Dedifferentiated amniotic fluid mesenchymal stem cell (primary cell): ENCODE measurements at regions not wholly inside any gene's neighbourhood (a gene's known extent, or its start where the extent isn't known, plus 50 kb on each side); places are given as distances from the start of the nearest gene placed in this dataset.
"Not testable (repeated sequence)": the region's sequence is repeated elsewhere in the genome, so short reads cannot be mapped to it uniquely, and the experiment has no call there.

ENCODE experiments used
- DNase-seq: peaks from one replicate; pipeline ENCODE4 v3.0.0-alpha.2; 2016; ENCODE audit errors: extremely low spot score

DNA sequence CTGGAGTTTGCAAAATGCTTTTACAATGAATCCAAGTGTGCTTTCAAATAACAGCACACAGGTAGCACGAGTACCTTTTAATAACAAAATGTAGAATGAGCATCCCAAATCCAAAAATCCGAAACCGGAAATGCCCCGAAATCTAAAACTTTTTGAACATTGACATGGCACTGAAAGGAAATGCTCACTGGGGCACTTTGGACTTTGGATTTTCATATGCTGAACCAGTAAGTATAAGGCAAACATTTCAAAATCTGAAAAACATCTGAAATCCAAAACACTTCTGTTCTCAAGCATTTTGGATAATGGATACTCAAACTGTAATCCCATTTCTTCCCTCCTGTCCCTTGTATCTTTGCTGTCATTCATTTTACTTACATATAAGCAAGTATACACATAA, 50.1 kb downstream of the GCNT4 start:
- no peak for DNase-seq

DNA sequence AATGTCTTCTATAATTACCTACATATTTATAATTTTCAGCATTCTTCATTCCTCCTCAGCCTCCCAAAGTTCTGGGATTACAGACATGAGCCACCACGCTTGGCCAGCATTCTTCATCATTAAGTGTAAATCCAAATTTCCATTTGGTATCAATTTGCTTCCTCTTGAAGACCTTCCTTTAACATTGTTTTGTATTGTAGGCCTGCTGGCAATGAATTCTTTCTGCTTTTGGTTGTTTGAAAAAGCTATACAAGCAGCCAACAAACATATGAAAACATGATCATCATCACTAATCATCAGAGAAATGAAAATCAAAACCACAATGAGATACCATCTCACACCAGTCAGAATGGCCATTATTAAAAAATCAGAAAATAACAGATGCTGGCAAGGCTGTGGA, 56.4 kb downstream of the GCNT4 start:
- DNase-seq: no peak

DNA sequence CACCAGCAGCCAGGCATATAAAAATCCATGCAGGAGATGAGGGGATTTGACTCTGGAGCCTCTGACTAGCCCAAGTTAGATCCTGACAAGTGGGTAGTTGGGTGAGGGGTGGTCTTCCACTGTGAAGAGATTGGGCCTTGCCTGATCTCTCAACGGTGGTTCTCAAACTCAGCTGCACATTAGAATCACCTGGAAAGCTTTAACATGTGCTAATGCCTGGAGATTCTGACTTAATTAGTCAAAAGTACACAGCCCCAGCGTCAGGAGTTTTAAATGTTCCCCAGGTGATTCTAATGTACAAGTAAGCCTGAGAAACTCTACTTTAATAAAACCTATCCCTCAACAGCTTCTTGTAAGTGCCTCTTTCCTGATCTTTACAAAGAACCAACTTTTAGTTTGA, 57.5 kb downstream of the GCNT4 start:
- no peak for DNase-seq

DNA sequence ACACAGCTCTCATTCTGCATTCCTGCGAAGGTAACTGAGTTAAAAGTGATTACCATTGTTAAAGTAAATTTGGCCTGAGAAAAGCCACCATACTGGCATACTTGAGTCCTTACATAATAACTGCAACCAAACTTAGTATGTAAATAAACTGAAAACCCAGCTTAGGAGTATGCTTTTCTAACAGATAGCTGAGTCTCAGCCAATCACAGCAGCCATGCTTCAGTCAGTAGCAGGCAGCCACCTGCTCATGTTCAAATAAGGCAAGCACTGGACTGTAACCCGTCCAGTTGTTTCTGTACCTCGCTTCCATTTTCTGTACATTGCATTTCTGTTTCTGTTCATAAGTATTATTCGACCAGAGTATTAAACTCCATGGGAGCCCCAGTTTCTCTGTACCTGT, 58.6 kb downstream of the GCNT4 start:
- DNase-seq: no peak

DNA sequence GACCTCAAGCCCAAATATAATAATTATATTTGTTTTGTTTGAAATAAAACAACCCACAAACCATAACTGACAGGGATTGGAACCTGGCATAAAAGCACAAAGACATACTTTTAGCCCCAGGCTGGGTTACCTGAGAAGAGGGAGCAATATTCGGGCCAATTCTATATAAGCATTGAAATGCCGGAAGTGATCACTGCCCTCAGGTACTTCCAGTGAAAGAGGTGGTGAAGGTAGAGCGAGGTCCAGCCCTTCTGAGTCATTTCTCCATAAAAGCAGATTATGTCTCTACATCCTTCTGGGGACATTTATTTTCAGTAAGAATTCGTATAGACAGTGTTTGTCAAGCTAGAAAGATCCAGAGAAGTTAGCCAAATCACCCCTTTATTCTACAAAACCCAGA, 59.6 kb downstream of the GCNT4 start:
- DNase-seq: no peak

DNA sequence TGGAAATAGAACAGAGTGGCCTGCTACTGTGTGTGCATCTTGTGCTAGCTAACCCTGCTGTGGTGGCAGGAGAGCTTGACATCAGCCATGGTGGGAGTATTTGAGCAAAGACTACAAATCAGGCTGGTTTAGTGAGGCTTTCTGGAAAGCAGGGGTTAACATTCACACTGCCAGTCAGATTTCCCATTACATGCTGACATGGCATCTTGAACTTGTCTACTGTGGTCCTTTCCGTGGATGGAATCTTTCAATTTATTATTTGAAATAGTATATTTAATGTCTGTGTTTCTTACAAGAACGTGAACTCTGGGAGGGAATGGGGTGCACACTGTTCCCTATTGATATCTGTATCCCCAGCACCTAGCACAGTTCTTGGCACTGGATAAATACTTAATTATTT, 60.8 kb downstream of the GCNT4 start:
- no peak for DNase-seq

DNA sequence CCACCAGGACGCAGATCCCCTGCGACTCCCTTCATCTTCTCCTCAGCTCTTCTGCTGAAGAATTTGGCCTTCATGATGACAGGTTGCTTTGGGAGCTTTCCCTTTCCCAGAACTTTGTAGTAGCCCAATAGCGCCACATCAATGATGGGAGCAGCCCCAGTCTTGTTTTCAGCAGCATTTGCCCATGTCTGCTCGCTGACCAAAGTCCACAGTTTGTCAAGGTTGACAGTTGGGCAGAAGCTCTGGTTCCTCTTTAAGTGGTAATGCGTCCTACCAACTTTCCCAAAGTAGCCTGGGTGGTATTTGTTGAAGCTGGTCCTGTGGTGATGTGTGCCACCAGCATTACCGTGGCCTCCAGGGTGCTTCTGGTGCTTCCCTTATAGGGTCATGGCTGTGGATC, 62.2 kb downstream of the GCNT4 start:
- no peak for DNase-seq

DNA sequence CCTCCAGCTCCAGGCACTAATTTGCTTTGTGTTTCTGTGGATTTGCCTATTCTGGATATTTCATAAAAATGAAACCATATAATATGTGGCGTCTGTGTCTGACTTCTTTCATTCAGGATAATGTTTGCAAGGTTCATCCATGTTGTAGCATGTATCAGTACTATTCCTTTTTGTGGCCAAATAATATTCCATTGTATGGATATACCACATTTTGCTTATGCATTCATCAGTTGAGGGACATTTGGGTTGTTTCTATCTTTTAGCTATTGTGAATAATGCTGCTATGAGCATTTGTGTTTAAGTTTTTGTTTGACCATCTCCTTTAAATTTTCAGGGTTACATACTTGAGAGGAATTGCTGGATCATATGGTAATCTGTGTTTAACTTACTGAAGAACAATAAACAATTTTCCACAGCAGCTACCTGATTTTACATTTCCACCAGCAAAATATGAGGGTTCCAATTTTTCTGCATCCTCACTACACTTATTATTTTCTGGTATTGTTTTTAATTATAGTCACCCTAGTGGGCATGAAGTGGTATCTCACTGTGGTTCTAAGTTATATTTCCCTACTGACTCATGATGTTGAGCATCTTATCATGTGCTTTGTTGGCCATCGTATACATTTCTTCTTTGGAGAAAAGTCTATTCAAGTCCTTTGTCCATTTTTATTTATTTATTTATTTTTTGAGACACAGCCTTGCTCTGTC, 63.9 kb downstream of the GCNT4 start:
- DNase-seq: no peak

DNA sequence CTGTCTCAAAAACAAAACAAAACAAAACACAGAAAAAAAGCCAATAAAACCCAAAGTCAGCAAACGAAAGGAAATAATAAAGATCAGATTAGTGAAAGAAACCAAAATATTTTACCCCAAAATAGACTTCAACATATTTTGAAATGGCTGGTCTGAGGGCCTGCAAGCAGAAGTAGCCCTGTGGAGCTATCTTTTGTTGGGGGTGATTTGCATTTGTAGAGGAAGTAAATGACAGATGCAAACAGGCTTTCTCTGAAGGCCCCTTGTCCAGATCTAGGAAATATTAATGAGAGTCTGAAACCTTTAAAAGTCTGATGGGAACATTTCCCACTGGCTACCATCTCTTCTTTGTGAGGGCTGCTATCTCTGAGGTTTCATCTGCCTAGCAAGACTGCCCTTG, 74.0 kb downstream of the GCNT4 start:
- DNase-seq: no peak

DNA sequence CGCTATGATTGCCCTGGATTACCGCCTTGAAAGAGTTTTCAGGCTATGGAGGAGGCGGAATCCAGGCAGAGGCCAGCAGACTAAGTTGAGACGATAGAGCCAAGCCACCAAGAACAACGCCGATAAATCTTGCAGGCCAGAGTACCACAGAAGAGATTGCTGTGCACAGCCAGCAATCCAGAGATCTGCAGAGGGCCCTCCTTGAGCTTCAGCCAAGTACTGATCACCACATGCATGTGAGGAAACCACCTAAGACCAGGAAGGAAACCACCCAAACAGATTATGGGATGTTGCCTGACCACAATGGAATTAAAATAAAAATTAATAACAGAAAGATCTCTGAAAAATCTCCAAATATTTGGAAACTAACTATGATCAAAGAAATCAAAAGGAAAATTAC, 74.9 kb downstream of the GCNT4 start:
- DNase-seq: no peak

DNA sequence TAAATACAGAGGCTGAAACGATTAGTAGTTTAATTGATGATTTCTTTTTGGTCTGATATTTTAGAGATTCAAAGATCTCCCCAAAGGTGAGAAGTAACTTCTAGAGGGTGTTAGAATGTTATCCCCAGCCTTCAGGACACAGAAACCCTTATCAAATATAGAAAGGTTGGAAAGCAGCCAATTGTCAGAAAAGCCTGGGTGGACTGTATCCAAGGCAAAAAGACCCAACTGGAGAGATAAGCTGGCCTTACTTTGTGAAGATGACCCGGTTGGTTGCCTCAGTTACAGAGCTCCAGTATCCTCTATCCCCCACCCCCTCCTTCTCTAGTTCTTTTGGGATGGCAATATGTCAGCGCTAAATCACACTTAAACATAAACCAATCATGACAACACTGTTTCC, 75.7 kb downstream of the GCNT4 start:
- DNase-seq: no peak

DNA sequence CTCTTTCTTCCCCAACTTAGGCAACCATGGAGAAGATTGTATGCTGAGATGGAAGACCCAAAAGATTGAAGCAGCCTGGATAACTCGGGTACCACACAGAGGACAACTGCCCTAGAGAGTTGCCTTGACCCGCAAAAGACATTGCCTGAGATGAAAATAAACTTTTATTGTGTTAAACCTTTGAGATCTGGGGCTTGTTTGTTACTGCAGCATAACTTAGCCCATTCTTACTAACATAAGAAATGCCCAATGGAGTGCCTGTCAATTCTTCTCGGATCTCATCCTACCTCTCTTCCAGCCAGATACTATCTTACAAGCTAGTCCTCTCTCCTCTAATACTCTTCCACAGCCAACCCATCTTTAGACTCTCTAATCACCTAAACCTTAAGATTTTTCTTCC, 76.8 kb downstream of the GCNT4 start:
- DNase-seq: no peak

DNA sequence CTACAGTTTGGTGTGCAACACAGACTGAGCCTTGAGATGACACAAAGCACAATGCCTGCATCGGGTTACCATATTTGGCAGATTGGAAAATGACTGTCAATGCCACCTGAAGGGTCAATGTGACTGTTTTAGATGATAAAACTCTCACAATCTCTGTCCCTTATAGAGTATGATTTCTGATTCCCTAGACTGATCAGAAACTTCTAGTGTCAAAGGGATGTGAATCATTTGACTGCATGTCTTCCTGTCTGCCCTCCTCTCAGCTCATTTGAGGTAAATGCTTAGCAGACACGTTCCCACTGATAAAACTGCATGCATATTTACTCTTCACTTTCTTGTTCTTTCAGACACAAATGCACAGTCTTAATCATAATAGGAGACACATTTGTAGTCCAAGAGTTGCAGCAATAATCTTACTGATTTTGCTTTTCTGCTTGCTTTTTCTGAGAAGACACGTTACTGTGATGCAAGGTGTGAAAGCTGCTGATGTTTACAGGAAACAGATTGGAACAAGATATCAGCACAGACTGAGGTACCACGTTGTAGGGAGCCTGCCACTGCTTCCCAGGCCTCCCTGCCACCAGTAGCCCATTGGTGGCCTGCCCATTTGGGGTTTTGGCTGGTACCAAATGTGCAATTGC, 77.8 kb downstream of the GCNT4 start:
- DNase-seq: no peak

DNA sequence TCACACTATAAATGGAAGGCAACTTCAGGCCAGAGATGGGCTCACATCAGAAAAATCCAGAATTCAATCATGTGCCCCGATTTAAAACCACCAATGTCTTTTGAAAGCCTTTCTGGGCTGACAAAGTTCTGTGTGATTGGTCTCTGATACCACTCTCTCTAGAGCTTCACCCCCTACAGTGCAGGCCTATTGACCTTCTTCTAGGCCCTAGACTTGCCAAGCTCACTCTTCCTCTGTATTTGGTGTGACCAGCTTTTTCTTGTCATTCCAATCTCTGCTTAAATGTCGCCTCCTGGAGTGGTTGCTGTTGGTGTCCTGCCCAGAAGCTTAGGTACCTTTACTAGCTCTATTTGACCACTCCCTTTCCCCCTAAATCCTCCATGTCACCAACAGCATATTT, 78.7 kb downstream of the GCNT4 start:
- no peak for DNase-seq

DNA sequence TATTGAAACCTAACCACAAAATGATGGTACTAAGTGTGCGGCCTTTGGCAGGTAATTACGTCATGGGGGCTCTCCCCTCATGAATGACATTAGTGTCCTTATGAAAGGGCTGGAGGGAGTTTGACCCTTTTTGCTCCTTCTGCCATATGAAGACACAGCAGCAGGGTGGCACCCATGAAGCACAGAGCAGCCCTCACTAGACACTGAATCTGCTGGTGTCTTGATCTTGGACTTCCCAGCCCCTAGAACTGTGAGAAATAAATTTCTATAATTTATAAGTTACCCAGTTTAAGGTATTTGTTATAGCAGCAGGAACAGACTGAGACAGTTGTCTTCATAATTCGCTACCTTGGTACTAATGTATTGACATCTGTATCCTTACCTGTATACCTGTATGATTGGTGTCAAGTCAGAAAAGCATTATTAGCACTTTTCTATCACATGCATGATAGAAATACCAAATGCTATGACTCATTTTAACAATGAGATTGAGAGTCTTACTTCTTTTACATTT, 80.4 kb downstream of the GCNT4 start:
- no peak for DNase-seq

DNA sequence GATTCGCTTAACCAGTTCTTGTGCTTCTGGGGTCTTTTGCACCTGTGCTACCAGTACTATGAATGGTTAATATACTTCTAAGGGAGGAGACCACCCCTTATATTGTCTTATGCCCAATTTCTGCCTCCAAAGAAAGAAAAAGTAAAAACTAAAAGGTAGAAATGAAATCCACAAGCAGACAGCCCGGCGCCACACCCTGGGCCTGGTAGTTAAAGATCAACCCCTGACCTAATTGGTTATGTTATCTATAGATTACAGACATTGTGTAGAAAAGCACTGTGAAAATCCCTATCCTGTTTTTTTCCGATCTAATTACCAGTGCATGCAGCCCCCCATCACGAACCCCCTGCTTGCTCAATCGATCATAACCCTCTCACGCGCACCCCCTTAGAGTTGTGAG, 81.5 kb downstream of the GCNT4 start:
- DNase-seq: not testable (repeated sequence)

DNA sequence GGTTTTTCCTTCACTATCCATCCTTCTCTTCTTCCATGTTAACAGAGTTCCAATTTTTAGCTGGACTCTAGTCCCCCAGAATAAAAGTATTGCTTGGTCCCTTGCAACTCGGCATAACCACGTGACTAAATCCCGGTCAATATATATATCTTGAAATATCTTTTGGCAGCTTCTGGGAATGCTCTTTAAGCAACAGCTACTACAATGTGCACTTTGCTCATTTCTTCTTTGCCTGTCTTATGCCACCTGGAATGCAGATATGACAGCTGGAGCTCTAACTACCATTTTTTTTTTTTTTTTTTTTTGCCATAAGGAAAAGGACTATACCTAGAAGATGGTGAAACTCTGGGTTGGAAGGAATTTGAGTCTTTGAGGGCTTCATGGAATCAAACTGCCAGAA, 82.6 kb downstream of the GCNT4 start:
- no peak for DNase-seq

DNA sequence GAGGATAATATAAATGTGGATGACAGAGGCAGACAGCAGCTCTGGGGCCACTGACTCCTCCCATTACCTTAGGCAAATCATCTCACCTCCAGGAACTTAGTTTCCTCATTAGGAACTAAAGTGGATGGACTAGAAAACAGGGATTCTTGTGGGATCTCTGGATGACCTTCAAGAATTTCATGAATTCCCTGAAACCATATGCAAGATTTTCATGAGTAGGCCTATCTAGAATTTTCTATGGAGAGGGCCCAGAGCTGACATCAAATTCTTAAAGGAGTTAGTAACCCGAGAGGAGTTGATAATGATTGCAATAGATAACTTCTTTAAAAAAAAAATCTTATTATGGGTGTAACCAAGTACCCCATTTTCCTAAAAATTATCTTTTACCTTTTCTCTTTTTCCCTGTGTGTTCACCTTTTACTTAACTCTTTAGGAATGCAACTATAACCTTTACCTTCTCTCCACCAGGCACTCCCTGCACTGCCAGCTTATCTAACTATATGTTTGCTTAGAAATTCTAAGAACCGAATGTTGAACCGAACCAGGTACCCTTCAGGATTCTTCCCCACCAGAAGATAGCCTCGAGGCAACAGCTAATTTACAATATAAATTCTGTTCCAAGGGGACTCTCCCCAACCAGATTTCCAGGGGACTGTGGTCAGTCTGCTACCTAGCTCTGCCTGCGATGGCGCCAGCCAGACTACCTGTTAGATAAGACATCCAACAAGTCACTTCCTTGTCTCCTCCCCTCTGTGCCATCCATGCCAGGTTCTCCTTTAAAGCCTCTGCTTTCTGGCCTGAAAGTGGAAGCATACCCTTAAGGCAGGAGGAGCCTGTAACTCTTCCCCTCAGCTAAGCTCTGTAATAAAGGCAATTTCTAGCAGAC, 86.0 kb downstream of the GCNT4 start:
- DNase-seq: no peak

DNA sequence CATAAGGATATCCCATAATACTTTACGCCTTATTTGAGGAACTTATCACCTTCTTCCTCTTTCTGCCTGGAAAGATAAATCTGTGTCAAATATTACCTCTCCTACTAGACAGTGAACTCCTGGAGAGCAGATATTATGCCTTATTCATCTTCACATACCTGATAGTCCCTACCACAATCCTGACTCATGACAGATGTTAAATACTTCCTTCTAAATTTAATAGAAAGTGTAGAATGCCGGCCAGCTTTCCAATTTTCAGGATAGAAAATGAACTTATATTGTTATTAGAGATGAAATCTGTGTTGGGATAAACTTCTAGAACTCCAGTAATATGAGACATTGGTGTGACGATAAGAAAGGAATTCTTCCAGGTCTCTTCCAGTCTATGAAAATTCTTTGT, 89.0 kb downstream of the GCNT4 start:
- no peak for DNase-seq

DNA sequence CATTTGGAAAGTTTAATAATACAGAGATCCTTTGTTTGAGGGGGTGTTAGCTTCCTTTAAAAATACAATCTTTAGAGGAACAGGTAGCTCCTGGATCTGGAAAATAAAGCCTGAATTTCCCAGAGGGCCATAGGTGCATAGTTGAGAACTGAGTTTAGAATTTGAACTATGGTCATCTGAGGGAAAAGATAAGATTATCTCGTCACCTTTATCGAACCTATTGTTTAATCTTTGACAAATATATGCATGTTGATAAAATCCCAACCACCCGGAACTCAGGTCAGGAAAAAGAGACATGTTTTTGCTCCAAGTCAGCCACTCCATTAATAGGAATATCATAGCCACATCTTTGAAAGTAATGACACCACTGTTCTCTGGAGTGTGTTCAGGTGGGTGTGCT, 91.7 kb upstream of the FAM169A start:
- no peak for DNase-seq

DNA sequence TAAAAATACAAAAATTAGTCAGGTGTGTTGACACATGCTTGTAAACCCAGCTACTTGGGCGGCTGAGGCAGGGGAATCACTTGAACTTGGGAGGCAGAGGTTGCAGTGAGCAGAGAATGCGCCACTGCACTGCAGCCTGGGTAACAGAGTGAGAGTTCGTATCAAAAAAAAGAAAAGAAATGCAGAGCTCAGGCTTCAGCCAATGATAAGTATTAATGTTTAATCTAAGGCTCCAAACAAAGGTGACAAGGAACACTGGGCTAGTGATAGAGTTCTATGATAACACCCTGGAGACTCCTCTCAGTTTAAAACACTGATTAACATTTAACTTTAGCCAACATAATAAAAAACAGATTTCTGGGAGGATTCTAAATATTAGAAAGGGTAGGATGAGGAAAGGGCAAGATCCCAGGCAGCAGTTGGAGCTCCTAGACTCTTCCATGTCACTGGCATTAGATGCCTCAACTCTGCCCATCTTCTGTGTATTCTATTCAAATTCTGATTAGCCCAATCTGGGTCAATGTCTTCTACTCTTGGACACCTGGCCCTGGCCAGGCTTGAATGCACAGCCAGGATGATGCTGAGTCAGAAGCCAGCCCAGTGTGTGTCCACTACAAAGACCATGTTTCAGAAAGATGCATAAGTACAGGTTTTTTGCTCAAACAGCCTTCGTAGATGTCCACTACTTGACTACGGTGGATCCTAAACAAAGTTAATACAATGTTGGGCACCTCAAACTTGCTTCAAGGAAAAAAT, 91.0 kb upstream of the FAM169A start:
- no peak for DNase-seq

DNA sequence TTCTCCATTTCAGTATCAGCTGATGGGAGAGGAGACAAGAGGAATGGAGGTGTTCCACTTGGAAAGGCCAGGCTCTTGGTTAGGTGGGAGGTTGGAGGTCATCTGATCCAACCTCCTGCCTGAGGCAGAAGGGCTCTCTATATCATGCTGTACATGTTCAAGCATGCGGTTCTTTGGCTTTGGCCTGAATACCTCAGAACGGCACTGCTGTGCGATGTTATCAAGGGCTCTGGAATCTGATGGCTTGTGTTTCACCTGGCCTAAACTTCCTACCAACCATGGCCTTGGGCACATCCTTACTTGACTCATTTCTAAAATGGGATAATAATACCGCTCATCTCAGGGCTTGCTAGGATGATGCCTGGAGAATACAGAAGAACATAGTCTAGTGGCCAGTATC, 90.1 kb upstream of the FAM169A start:
- no peak for DNase-seq
